GM12878 (cell line): ENCODE measurements at regions not wholly inside any gene's neighbourhood (a gene's known extent, or its start where the extent isn't known, plus 50 kb on each side); places are given as distances from the start of the nearest gene placed in this dataset.

Source experiments
- ATAC-seq: fragments of 200-7000 bp; cut with Tn5 transposase; 3 replicates; pipeline ENCODE4 v1.9.1; 2020; ENCODE audit warnings: mild to moderate bottlenecking, moderate library complexity
- BruUV-seq: library from RNA; stranded (reverse); fragments of 400-500 nt; replicated peaks from 2 replicates; lab custom pipeline; 2021; lab: Mats Ljungman, UMichigan
- CTCF ChIA-PET: fragments of 300-600 bp; sonication (Branson Sonifier 250); formaldehyde crosslinking; extraction: SDS; loops from one replicate; lab custom pipeline; 2021; ENCODE audit warnings: inconsistent platforms; lab: Yijun Ruan, JAX
- POLR2A ChIA-PET: fragments of 350-600 bp; formaldehyde crosslinking; extraction: SDS; loops from one replicate; lab custom pipeline; 2021; ENCODE audit warnings: inconsistent platforms; lab: Charles Lee
- RAD21 ChIA-PET: fragments of 300-600 bp; sonication (Branson Sonifier 250); formaldehyde crosslinking; loops from one replicate; lab custom pipeline; 2023; ENCODE audit warnings: antibody characterized with exemption; ENCODE audit not compliant: unreplicated experiment; lab: Charles Lee
- SMC1A ChIA-PET: fragments of 300-600 bp; sonication (Branson Sonifier 250); formaldehyde crosslinking; loops from one replicate; lab custom pipeline; 2023; ENCODE audit not compliant: unreplicated experiment, uncharacterized antibody; lab: Charles Lee
- DNase-seq: peaks from one replicate; pipeline ENCODE4 v3.0.0-alpha.2; 2011; ENCODE audit warnings: low read depth, low spot score
- FAIRE-seq: peaks from 3 replicates; lab custom pipeline; 2011; peaks lifted over from hg19 to GRCh38; lab: Jason Lieb, UNC
- H2AFZ ChIP-seq: 2 replicates; pipeline ENCODE4 v1.6.0; 2011; ENCODE audit warnings: low read depth, low read length, control low read depth; ENCODE audit not compliant: control insufficient read depth
- H3K27ac ChIP-seq: 2 replicates; pipeline ENCODE4 v1.5.1; 2011; ENCODE audit warnings: control low read depth; ENCODE audit not compliant: control insufficient read depth, insufficient read depth
- H3K27me3 ChIP-seq, 2 experiments: replicated peaks in 1 of 2; 2 replicates each; pipeline versions ENCODE4 v1.6.0 to v1.6.1; 2011; ENCODE audit warnings: low read length in 1 of 2; ENCODE audit not compliant: control insufficient read depth in 2 of 2, insufficient read depth in 2 of 2
- H3K36me3 ChIP-seq, 2 experiments: 2 replicates each; pipeline ENCODE4 v1.5.1; 2011; ENCODE audit warnings: low read length in 1 of 2; ENCODE audit not compliant: control insufficient read depth in 2 of 2, insufficient read depth in 2 of 2
- H3K4me1 ChIP-seq: 2 replicates; pipeline ENCODE4 v1.6.1; 2011; ENCODE audit warnings: mild to moderate bottlenecking, low read length, moderate library complexity, mixed read lengths; ENCODE audit not compliant: control insufficient read depth, insufficient read depth
- H3K4me2 ChIP-seq: 2 replicates; pipeline ENCODE4 v1.6.0; 2011; ENCODE audit warnings: control low read depth; ENCODE audit not compliant: control insufficient read depth, insufficient read depth
- H3K4me3 ChIP-seq: fragments of 200-600 bp; sonication (generic); 2 replicates; pipeline ENCODE4 v1.5.1; 2016
- H3K79me2 ChIP-seq: 2 replicates; pipeline ENCODE4 v1.6.0; 2011; ENCODE audit warnings: low read length; ENCODE audit not compliant: control insufficient read depth, insufficient read depth
- H3K9ac ChIP-seq: 2 replicates; pipeline ENCODE4 v1.8.0; 2011; ENCODE audit warnings: low read length, control low read depth, mixed read lengths; ENCODE audit not compliant: control insufficient read depth, insufficient read depth
- H3K9me3 ChIP-seq: replicated peaks from 3 replicates; pipeline ENCODE4 v1.5.1; 2011; ENCODE audit warnings: mild to moderate bottlenecking, low read length; ENCODE audit not compliant: control insufficient read depth, insufficient read depth
- H4K20me1 ChIP-seq: 2 replicates; pipeline ENCODE4 v1.6.0; 2011; ENCODE audit not compliant: control insufficient read depth, insufficient read depth
- DPF2 ChIP-seq: fragments of 450-650 bp; IDR thresholded peaks from 2 replicates; pipeline ENCODE4 v1.6.1; 2017; ENCODE audit warnings: mild to moderate bottlenecking
- E2F4 ChIP-seq: IDR thresholded peaks from 2 replicates; pipeline ENCODE4 v1.6.1; 2012; ENCODE audit warnings: low read depth, low read length, improper control_type of control experiment
- GABPA ChIP-seq: IDR thresholded peaks from 2 replicates; pipeline ENCODE4 v1.6.1; 2014; ENCODE audit warnings: antibody characterized with exemption, low read depth, mild to moderate bottlenecking, inconsistent platforms
- NFYB ChIP-seq: IDR thresholded peaks from 2 replicates; pipeline ENCODE4 v1.6.1; 2011; ENCODE audit warnings: low read depth, mild to moderate bottlenecking, low read length, improper control_type of control experiment, moderate library complexity; ENCODE audit not compliant: insufficient read depth
- NR2C1 ChIP-seq: fragments of 450-650 bp; IDR thresholded peaks from 2 replicates; pipeline ENCODE4 v1.6.1; 2017; ENCODE audit warnings: antibody characterized with exemption, mild to moderate bottlenecking, moderate library complexity
- PKNOX1 ChIP-seq: fragments of 450-650 bp; IDR thresholded peaks from 2 replicates; pipeline ENCODE4 v1.6.1; 2016; ENCODE audit warnings: mild to moderate bottlenecking
- POLR2AphosphoS2 ChIP-seq: IDR thresholded peaks from 2 replicates; pipeline ENCODE4 v1.6.1; 2011; ENCODE audit warnings: low read depth, mild to moderate bottlenecking, low read length, improper control_type of control experiment, moderate library complexity
- RAD51 ChIP-seq: fragments of 450-650 bp; IDR thresholded peaks from 2 replicates; pipeline ENCODE4 v1.6.1; 2016; ENCODE audit warnings: moderate library complexity, mild to moderate bottlenecking, inconsistent platforms
- RB1 ChIP-seq: fragments of 450-650 bp; formaldehyde crosslinking; IDR thresholded peaks from 2 replicates; pipeline ENCODE4 v1.6.1; 2017; ENCODE audit warnings: mild to moderate bottlenecking, borderline replicate concordance
- RBBP5 ChIP-seq: fragments of 200-600 bp; sonication (generic); conservative IDR thresholded peaks from 2 replicates; pipeline ENCODE4 v1.6.1; 2016
- RCOR1 ChIP-seq: conservative IDR thresholded peaks from 2 replicates; pipeline ENCODE4 v1.6.1; 2012; ENCODE audit warnings: low read depth, low read length, improper control_type of control experiment
- SMAD1 ChIP-seq: fragments of 450-650 bp; IDR thresholded peaks from 2 replicates; pipeline ENCODE4 v1.6.1; 2018; ENCODE audit warnings: mild to moderate bottlenecking, low read depth; ENCODE audit not compliant: partially characterized antibody
- SP1 ChIP-seq: IDR thresholded peaks from one replicate; pipeline ENCODE4 v1.6.1; 2011; ENCODE audit warnings: low read depth, low read length
- SPI1 ChIP-seq: IDR thresholded peaks from 2 replicates; pipeline ENCODE4 v1.6.1; 2011; ENCODE audit warnings: low read depth, mild to moderate bottlenecking, low read length, moderate library complexity, borderline replicate concordance; ENCODE audit not compliant: insufficient read depth
- SUZ12 ChIP-seq: fragments of 200-600 bp; sonication (generic); IDR thresholded peaks from one replicate; pipeline ENCODE4 v1.6.1; 2018; ENCODE audit warnings: antibody characterized with exemption, mild to moderate bottlenecking; ENCODE audit not compliant: unreplicated experiment
- YBX1 ChIP-seq: fragments of 450-650 bp; IDR thresholded peaks from 2 replicates; pipeline ENCODE4 v1.6.1; 2016; ENCODE audit warnings: antibody characterized with exemption
- ZNF217 ChIP-seq: fragments of 450-650 bp; IDR thresholded peaks from 2 replicates; pipeline ENCODE4 v1.6.1; 2017; ENCODE audit warnings: antibody characterized with exemption, mild to moderate bottlenecking
- WGBS: methylation state at CpG from one replicate; pipeline ENCODE4 v1.1.6; 2016; ENCODE audit warnings: low lambda C conversion rate; ENCODE audit not compliant: insufficient replicate concordance, insufficient coverage; ENCODE audit errors: missing lambda C conversion rate; 5-methylcytosine and 5-hydroxymethylcytosine counted together
- in situ Hi-C: fragments of 300-500 bp; cut with MboI; formaldehyde crosslinking; loops from 9 replicates; pipeline ENCODE4 v1.14.3; 2018; ENCODE audit warnings: mixed read lengths
- intact Hi-C: fragments of 100-400 bp; cut with micrococcal nuclease; formaldehyde crosslinking; loops from one replicate; pipeline ENCODE4 v1.14.2; 2022; ENCODE audit not compliant: unreplicated experiment

GRCh38 chr13:76349700-76350099, 536.5 kb downstream of the KCTD12 start:
- FAIRE-seq = no peak
- H3K4me1 ChIP-seq = no peaks in the 10 kb centered on the region
- no peaks in the 10 kb centered on the region for H3K27me3 ChIP-seq
- H3K4me2 ChIP-seq = no peak overlapping the region
- no peaks in the 10 kb centered on the region for H3K79me2 ChIP-seq
- ChIA-PET POLR2A (no interaction called here), SMC1A (no interaction called here), CTCF (no interaction called here)
- DNase-seq = no peak
- H3K9ac ChIP-seq = no peak overlapping the region
- no peaks in the 10 kb centered on the region for H3K36me3 ChIP-seq
- WGBS = 2% methylated on average over 2 of the region's 2 CpGs
- ATAC-seq = no peak
- TF ChIP-seq RB1 (no peak), POLR2AphosphoS2 (no peak), SMAD1 (no peak), PKNOX1 (no peak), SUZ12 (no peak), SPI1 (no peak), DPF2 (no peak), NR2C1 (no peak), YBX1 (no peak), E2F4 (no peak), RBBP5 (no peak), SP1 (no peak), RAD51 (no peak), ZNF217 (no peak), GABPA (no peak), NFYB (no peak), RCOR1 (no peak)
- TF ChIP-seq, all 136 proteins: peak for 0
- BruUV-seq = no TSS peak
- intact Hi-C loops (no loop called here), in situ Hi-C loops (no loop called here)
- Histone ChIP-seq H3K27ac (no peak overlapping the region), H3K9me3 (no peaks in the 10 kb centered on the region), H4K20me1 (no peaks in the 10 kb centered on the region), H2AFZ (no peak overlapping the region), H3K4me3 (no peak overlapping the region)
- RAD21 ChIA-PET = no interaction called here
